Mammary epithelial cell (primary cell): ENCODE measurements at regions not wholly inside any gene's neighbourhood (a gene's known extent, or its start where the extent isn't known, plus 50 kb on each side); places are given as distances from the start of the nearest gene placed in this dataset.

ENCODE experiments used
- CTCF ChIP-seq, 2 donors: IDR thresholded peaks in 1 of 2; conservative IDR thresholded peaks in 1 of 2; 2 replicates each; pipeline ENCODE4 v1.5.1; 2011 to 2012; ENCODE audit warnings: inconsistent platforms in 2 of 2, low read length in 2 of 2, mild to moderate bottlenecking in 2 of 2, control low read depth in 1 of 2, low read depth in 1 of 2; ENCODE audit not compliant: insufficient read depth in 1 of 2; ENCODE audit errors: extremely low read depth in 1 of 2
- EZH2 ChIP-seq: IDR thresholded peaks from 2 replicates; pipeline ENCODE4 v1.6.1; 2012; ENCODE audit warnings: low read length, inconsistent platforms, borderline replicate concordance

- TF ChIP-seq CTCF (conservative IDR thresholded peaks at IDR 0.05 in 1 of 2, IDR thresholded peaks at IDR 0.05 in 1 of 2; ENCODE audit: extremely low read depth in 1 of 2, insufficient read depth in 1 of 2, low read depth in 1 of 2, low read length in 2 of 2): peak; percentile 21 to 30
- TF ChIP-seq EZH2: no peak
These were observed 51.8 kb upstream of the CHST3 start for GRCh38 chr10:71912431-71912830.
